Cerebellar nuclear complex (tissue), 1 donor: ENCODE measurements at regions not wholly inside any gene's neighbourhood (a gene's known extent, or its start where the extent isn't known, plus 50 kb on each side); places are given as distances from the start of the nearest gene placed in this dataset.

Experiments
- DNase-seq, 2 experiments: peaks; one replicate each; lab custom pipeline; 2025; lab: John Stamatoyannopoulos, UW

DNA sequence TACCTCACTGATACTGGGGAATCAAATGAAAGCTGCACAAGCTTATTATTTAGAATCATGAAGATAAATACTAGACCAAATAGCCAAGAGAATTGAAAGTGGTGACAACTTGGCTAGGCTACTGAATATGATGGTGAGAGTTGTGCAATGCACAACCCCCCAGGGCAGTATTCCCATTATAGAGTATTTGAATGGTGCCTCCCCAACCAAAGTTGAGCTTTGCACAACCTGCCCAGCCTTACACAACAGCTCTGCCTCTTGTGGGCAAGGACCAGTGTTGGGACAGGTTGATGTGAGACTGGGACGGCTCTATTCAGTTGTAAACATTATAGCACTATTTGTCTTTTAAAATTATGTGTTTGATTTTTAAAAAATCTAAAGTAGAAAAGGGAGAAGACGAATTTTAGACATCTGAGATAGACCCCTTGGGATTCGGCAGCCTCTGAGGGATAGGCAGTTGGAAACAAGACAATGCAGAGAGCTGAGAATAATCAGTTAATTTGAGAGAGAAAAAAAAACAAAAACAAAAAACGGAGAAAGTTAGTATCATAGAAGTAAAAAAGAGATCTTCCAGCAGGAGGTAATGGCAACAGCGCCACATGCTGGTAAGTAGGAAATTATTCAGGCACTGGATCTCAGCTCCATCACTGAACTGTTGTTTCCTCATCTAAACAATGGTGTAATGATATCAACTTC lies 91.0 kb upstream of the KCNA3 start:
- peak in 1 of 2 experiments; percentile 15 for DNase-seq

DNA sequence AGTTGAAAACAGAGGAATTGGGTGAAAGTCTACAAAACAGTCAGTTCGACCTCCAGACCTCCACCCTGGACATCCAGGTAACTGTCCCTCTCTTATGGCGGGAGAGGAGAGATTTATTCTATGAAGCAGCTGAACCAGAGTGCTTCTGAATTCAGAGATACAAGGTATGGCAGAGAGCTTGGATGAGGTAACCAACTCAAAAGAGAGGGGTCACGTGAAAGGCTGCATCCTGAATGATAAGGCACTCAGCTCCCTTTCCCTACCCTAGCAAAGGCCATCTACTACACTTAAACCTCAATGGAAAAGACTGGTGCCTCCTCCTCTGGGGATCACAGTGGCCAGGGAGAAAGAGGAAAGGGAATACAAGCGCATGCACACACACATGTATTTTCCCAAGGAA lies 88.4 kb upstream of the KCNA3 start:
- DNase-seq, result no peak

DNA sequence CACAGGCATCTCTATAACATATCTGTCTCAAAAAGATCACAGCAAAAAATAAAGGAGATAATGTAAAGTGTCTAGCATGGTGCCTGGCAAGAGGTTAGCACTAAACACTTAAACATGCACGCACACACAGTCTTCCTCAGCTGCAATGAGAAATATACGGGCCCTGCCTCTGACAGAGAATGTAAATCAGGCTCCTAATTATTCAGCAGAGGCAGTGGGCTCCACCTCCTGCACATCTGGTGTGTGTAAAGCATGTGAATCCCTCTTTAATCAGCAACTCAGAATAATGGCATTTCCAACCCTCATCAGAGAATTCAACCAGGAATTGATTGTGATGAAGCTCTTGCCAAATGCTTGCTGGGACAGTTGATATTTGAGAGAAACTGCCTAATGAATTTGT lies 85.6 kb upstream of the KCNA3 start:
- DNase-seq, result no peak

DNA sequence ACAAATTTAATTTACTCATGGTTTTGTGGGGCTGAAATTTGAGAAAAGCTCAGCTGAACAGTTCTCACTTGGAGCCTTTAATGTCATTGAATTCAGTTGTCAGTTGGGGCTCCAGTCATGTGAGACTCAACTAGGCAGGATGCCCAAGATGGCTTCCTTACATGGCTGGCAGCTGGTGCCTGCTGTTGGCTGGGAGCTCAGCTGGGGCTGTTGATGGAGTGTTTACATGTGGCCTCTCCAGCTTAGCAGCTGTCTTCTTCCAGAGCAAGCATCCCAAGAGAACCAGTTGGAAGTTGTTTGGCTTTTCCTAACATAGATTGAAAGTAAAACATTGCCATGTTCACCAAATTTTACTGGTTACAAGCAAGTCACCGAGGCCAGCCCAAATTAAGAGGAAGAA lies 81.8 kb upstream of the KCNA3 start:
- no peak for DNase-seq

DNA sequence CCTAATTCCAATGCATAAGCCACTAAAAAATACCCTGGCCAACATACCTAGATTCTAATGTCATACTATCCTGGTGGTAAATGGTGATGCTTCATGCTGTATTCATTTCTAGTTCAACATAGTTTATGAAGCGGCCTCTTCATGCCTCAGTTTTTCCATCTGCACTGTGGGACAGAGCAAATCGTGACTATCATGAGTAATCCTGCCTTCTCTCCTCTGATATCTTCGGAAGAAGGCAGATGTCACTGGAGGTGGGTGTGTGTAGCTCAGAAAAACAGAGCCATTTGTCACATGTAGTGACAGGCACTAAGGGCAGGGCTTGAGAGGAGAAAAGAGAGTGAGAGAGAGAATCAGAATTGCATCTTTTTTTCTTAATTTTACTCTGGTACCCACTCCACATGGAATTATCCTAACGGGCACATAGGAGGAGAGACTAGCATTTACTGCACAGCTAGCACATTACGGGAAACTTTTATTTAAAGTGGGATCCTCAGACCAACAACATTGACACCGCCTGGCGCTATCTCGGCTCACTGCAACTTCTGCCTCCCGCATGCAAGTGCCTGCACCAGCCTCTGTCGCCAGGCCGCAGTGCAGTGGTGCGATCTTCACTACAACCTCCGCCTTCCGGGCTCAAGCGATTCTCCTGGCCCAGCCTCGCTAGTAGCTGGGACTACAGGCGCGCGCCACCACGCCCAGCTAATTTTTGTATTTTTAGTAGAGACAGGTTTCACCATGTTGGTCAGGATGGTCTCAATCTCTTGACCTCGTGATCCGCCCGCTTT lies 78.4 kb upstream of the KCNA3 start:
- DNase-seq, result no peak

DNA sequence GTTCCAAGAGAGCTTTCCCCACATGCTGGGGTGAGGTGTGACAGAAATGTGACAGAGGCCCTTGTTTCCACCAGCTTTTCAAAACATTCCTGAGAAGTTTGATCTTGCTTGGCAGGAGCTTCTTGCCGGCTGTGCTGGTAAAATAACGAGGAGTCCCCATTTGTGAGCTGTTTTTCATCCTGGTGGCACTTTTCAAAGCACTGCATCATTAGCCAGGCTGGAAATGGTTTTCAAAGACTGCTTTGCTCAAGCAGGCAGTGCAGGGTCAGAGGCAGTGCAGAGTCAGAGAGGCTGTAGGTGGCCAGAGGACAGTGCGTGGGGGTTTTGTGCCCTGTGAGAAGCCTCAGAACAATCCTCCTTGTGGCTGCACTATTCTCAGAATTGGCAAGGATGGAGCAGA lies 75.8 kb upstream of the KCNA3 start:
- no peak for DNase-seq

DNA sequence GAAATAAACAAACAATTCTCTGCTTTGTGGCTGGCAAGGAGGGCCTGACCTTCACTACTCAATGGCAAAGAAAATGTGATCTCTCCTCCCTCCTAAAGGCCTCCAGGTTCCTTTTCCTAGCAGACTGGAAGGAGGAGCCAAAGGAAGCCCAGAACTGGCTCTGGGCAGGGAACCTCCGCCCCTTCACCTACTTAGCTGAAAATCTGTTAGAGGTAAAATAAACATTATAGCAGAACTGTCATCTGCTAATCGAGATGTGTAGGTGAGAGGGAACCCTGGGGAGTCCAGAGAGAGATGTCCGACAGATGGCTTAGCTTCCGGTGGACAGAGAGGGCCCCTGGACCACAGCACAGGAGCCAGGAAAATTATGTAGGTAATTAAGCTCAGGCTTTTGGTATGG lies 75.2 kb upstream of the KCNA3 start:
- DNase-seq, result peak in 1 of 2 experiments; percentile 61

DNA sequence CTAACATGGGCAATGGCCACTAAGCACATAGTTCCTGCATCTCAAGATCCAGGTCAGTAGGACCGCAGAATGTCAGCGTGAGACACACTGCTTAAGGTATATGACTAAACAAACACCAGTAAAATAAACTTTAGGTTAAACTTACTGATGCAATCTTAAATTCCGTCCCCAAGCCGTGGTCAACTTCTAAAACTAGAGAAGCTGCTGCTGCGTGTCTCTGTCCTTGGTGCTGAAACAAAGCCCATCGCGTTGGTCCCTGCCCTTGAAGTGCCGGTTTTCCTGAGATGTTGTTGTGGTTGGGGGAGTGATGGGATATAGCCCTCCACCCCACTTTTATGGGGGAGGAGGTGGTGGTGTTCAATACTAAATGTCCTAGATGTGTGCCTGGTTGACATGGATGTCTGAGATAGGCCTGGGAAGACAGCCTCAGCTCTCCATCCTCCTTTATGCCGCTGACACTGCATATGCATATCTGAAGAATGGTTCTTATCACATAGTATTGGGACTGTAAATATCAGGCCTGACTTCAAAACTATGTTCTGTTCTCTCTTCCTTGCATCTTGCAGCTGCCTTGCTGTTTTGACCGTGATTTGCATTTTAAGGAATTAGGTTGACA lies 72.0 kb upstream of the KCNA3 start:
- DNase-seq, result no peak

DNA sequence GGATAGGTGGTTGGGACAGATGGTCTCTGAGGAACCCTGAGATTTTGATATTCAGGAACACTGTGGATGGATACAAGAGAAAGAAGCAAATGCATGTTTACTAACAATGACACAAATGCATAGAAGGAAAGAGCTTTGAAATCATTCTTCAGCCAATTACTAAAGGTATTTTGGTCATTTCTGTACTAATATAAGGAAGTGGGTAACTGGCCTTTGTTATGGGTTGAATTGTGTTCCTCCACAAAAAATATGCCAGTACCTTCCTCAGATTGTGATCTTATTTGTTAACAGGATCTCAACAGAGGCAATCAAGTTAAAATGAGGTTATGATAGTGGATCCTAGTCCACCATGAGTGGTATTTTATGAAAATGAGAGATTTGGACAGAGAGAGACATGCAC lies 68.7 kb upstream of the KCNA3 start:
- DNase-seq, result no peak

DNA sequence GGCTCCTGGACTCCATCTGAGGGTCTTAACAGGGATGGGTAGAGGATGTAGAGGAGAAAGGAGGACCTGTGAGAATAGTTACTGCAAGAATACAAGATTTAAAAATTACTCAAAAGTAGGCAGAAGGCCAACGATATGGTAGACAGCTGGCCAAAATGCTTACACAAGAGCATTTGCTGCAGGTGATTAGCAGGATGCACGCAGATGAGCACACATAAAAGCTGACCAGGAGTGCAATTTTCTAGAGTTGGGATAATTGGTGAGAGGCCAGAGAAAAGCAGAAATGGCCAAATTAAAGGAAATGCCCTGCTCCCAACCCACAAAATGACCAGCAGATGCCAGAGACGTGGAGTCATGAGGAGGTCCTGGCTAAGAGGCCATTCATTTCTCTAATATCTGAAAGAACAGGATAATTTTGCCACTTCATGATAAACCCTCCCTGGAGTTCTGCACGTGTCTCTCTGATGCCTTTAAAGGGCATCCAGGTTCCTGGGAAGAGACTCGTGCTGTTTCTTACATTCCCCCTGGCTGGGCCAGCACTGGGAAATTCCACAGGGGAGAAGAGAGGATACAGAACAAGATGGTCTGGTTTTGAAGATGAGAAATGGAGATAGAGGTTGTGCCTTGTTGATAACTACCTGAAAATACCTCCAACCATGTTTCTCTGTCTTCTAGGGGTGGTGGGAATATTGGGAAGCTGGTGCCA lies 62.3 kb upstream of the KCNA3 start:
- no peak for DNase-seq

DNA sequence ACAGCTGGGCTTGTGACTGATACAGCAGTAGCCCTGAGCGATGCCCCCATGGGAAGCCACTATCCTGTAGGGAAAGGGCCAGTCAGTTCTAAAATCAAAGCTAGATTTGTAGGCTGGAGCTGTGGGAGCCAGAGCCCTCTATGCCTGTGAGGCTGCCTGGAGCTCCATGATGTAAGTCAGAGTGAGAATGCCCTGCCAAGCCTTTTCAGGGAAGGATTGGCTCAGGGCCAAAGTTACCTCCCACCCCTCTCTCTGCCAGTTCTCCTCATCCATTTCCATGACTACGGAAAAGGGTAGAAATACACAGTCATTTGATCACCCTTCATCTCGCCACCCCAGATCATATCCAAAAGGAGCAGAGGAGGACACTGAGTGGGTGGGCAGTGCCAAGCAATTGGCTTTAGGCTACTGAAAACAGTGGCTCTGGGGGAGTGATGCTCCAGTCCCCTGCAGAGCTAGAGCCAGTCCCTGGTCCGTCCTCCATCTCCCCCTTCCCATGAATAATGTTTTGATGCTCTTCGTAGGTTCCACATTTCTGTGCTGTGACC lies 59.5 kb upstream of the KCNA3 start:
- DNase-seq, result no peak

DNA sequence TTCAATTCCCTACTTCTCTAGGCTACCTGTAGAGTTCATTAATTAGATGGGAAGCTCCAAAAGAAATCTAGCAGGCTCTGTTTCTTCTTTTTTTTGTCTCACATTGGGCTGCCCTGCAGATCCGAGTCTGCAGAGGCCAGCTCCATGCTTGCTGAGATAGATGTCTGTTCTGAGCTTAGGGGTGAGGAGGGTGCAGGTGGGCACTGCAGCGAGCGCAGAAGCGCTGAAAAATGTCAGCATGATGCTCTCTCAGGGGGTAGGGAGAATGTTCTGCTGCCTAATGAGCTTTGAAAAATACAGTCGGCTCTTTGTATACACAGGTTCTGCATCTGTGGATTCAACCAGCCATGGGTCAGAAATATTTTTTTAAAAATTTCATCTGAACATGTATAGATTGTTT lies 56.8 kb upstream of the KCNA3 start:
- no peak for DNase-seq

DNA sequence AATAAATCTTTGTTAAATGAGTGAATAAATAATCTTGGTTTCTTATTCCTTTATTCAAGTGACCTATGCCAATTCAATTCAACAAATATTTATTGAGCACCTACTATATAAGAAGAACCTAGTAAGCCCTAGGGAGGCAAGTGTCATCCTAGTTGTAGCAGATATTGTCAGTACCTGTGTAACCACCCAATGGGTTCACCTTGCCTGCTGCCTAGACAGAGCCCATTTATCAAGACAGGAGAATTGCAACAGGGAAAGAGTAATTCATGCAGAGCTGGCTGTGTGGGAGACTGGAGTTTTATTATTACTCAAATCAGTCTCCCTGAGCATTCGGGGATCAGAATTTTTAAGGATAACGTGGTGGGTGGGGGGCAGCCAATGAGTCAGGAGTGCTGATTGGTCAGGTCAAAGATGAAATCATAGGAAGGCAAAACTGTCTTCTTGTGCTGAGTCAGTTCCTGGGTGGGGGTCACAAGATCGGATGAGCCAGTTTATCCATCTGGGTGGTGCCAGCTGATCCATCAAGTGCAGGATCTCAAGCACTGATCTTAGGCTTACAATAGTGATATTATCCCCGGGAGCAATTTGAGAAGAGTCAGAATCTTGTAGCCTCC lies 53.8 kb upstream of the KCNA3 start:
- no peak for DNase-seq

DNA sequence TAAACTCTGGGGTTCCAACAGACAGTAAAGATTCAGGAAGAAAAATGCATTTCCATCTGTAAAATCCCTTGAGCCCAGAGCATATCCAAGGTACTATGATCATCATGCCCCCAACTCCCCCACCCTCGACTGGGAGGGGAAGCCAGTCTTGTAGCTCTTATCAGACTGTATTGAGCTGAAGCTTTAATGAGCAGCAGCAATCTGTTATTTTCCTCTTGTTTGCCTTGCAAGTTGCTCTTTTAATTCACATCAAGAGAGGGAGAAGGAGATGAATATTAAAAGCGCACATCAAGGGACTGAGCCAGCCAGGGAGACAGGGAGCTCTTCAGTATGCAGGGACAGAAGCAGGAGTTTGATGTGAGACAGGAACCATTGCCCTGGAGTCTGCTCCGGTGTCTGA lies 52.5 kb upstream of the KCNA3 start:
- no peak for DNase-seq

DNA sequence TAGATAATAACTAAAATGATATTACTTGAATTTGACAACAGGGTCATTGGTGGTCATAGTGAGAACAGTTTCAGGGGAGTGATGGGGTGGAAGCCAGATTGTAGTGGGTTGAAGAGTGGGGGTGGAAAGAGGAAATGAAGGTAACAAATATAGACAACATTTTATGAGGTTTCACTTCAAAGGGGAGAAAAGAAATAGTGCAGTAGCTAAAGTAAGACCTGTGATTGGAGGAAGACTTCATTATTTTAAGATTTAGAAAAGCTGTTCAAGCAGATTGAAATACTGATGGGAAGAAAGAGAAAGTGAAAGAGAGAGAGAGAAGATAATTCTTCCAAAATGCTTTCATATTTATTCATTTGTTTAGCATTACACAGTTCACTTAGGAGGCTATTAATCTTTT lies 52.0 kb upstream of the KCNA3 start:
- no peak for DNase-seq
